Stimulated activated CD4-positive, alpha-beta T cell treated with anti-CD3 and anti-CD28 coated beads, Interleukin-4, amount 100 ng/mL, for 48 hours (primary cell): ENCODE measurements at regions not wholly inside any gene's neighbourhood (a gene's known extent, or its start where the extent isn't known, plus 50 kb on each side); places are given as distances from the start of the nearest gene placed in this dataset.

Source experiments
- DNase-seq, 2 donors: peaks; one replicate each; pipeline ENCODE4 v3.0.0-alpha.2; 2020; ENCODE audit warnings: low read depth in 2 of 2

DNA sequence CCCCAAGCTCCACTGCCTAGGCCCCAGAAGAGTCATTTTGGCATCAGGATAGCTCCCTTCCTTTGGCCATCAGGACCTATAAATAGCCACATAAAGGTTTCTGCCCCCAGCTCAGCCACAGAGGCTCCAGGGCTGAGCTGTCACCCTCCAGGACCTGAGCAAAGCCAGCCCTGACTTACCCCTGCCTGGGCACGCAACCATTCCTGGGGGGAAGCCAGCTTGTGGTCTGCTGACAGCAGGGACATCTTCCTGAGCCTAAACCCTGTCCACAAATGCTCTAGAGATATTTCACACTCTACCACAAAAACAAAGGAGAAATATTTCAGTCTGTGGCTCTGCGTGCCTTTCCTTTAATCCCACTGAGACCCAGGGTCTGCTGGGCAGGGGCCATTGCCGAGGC is 123.7 kb upstream of the CCL2 start:
- DNase-seq = no peak

GRCh38 chr17:34133350-34133749 is 121.7 kb upstream of the CCL2 start:
- DNase-seq = no peak

DNA sequence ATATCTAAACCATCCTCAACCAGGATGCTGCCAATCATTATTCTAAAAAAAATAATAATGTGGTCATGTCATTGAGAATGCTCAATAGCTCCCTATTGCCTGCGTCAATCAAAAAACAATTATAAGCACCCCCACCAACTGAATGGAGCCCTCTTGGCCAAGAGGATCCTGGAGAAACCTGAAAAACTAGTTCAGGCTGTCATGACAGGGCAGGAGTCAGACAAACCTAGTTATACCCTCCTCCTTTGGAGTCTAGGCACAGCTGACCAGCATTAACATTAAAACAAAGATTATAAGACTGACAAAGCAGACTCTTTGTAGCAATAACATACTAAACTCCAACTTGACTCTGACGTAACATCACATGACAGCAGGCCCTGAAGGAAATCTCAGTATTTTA is 119.2 kb upstream of the CCL2 start:
- DNase-seq = no peak

- DNase-seq = no peak
Measured at GRCh38 chr17:34140006-34140405, 115.1 kb upstream of the CCL2 start.

GRCh38 chr17:34141590-34141989 is 113.5 kb upstream of the CCL2 start:
- no peak for DNase-seq

GRCh38 chr17:34143430-34143829 is 111.7 kb upstream of the CCL2 start:
- DNase-seq = no peak

- DNase-seq = peak; percentile 32 to 55
Measured at GRCh38 chr17:34146440-34147043, 108.5 kb upstream of the CCL2 start.

DNA sequence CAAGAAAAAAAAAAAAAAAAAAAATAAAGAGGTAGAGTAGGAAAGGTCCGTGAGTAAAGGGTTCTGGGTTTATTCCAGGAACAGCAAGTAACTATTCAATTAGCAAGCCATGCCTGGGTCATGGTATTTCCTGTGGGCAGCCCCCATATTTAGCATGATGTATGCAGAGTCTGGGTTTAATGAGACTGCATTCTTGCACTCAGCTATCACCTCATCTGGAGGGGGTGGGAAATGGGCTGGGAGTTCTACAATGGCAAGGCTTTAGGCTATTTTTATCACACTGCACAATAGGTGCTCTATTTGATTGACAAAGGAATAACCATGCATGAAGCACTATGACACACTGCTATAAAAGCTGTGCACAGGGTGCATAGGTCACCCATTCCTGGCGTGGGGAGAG is 104.0 kb upstream of the CCL2 start:
- DNase-seq = no peak

GRCh38 chr17:34153991-34154390 is 101.1 kb upstream of the CCL2 start:
- no peak for DNase-seq

DNA sequence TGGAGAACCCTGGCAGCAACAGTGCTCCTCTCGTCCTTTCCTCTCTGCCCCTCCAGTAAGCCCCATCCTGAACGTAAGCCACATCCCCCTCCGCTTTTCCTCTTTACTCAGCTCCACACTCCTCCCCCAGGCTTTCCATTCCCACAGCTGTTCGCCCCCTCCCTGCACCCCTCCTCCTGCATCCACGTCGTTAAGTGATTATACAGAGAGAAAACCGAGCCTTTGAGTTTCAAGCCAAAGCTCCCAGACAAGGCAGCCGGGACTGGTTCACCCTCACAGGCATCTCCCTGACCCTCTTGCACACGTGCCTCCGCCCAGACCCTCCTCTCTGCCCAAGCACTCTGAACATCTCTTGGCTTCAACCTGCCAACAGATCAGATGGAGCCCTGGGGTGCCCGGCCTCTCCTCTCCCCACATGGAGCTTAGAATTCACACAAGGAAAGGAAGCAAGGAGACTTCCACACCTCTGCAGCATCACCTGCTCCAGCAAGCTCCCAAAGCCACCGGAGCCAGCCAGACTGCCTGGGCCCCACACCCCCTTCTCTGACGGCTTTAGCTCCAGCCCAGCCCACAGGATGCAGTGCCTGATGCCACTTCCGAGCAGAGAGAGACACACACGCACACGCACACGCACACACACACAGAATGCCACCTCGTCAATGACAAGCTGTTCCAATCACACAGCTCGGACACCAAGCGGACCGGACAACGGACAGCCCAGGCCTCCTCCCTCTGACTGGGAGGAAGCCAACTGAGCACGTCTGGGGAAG is 99.9 kb upstream of the CCL2 start:
- DNase-seq = no peak

GRCh38 chr17:34155947-34156346 is 99.1 kb upstream of the CCL2 start:
- DNase-seq = no peak

- DNase-seq = no peak
Measured at GRCh38 chr17:34156401-34156740, 98.7 kb upstream of the CCL2 start.

DNA sequence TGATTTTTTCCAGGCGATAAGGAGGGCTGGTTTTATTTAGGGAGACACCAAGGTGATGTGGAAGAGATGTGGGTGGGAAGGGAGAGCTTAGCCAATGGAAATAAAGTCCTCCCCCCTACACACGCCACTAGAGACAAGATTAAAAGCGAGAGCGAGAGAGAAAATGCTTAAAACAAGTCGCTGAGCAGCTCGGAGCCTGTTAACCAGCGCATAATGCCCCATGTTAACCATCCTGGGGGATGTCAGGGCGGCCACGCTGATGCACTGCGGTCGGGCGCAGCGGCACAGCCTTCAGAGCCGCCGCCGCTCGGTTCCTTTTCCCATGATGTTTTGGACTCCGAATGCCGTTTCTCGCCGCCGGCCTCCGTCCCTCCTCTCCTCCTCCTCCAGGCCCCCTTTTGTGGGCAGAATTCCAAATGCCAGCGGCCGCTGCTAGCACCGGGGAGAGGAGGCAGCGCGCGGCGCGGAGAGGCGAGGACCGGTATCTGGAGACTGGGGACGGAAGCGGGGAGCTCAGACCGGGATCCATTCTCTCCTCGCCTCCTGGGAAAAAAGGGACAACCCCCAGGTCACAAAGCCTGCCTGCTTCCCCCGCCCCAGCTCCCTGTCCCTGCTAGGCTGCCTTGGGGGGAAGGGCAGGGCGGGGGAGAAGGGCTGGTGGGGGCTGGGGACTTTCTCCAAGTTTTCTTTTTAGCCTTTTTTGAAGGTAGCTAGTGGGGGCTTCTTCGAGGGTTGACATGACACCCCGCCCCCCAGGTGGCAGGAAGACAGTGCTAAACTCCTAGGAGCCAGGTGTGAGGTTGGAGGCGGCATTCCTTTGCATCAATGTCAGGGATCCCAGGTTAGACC is 98.1 kb upstream of the CCL2 start:
- DNase-seq = no peak

GRCh38 chr17:34161690-34162089 is 93.4 kb upstream of the CCL2 start:
- DNase-seq = no peak

DNA sequence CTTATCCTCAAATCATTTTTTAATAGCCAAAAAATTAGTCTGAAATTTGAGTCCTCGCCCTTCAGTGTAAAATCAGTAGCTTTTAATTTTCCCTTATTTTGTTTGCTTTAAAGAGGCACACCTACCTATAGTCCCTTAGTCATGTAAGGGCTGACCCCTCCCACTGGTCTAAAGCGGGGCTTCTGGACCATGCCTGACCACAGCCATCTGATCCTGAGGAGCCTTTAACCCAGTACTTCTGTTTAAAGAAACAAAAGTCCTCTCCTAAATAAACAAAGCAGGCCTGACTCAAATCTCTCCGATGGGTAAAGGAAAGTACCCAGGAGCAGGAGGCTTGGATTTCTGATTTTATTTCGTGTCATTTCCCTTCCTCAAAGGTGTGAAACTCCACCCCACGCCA is 92.0 kb upstream of the CCL2 start:
- no peak for DNase-seq

DNA sequence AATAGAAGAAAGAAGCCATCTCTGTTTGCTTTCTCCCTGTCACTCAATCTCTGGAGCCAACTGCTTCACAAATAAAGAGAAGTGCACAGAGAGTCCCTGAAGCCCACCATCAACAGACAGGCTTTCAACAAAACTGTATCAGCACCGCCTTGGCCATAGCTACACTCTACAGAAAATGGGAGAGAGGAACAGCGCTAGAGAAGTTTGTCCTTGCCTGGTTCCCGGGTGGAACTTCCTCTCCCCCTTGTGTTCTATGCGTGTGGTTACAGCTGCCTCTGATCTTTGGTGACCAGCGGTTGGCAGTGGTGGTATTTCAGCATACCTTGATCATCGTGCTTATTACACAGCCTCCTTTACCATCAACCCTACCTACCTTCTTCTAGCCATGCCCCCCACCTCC is 91.4 kb upstream of the CCL2 start:
- no peak for DNase-seq

- DNase-seq = no peak
Measured at GRCh38 chr17:34164837-34165236, 90.2 kb upstream of the CCL2 start.

DNA sequence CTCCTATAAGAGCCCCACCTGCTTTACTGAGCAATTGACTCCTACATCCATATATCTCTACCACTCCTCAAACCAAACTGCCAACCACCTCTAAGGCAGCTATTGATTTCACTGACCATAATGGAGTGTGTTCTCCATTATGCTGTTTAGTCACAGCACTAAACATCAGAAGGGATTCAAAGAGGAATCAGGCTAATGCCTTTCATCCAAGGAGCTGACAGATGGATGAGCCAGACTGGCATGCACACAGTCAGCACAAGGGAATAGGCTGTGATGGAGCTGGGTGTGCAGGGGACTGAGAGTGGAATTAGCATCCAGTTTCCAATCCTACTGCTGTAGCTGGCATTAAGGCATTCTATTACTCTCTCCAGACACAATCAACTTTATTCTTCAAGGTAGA is 88.7 kb upstream of the CCL2 start:
- no peak for DNase-seq

DNA sequence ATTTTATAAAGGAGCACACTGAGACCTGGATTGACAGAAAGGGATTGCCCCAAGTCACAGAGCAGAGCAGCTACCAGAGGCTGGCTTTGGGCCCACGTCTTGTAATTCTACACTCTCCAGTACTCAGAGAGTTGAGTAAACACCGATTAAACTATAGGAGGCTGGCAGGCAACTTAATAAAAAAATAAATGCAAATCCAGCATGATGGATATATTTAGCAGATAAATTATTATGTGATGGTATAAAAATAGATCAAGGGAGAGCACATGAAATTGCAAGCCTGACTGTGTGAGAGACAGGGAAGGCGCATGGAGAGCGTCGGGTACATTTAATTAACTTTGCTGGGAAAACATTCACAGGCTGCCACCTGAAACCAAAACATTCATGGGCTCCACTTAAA is 87.7 kb upstream of the CCL2 start:
- no peak for DNase-seq

- no peak for DNase-seq
Measured at GRCh38 chr17:34168989-34169388, 86.1 kb upstream of the CCL2 start.

DNA sequence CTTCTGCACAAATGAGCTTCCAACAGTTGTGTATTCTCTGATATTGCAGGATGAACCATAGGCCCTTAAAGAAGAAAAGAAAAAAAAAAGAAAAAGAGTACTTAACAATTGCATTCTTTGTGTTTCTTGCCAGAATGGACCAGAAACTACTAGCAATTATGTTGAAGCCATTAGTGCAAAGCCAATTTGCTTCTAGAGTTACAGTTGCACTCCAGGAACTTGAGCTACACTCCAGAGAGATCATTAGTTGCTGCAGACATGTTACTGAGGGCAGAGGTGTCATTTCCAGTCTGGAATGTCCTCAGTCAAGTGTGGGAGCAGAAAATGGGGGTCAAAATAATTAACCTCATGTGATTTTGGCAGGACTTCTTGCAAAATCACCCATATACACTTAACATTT is 85.6 kb upstream of the CCL2 start:
- no peak for DNase-seq

DNA sequence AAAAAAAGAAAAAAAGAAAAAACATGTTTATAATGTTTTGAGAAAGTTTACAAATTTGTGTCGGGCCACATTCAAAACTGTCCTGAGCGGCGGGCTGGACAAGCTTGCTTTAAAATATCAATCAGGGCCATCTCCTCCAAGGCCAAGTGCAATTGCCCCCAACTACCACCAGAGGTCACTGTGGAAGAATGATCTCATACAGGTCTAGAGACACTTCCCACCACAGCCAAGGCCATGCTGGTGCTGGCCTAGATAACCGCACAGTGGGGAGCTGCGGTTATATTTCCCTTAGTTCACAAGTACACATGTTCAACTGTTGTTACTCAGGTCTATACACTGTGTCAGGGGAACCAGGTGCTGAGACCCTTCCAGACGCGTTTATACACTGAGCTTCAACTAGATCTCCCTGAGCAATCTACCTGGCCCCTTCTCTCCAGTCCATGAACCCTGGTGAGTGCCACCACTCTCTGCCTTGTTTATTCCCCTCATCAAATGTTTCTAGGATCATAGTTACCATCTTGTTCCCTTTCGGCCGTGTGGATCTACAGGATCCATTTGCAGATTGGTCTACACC is 83.8 kb upstream of the CCL2 start:
- DNase-seq = peak; percentile 31 to 42
